Fibroblast of peridontal ligament (primary cell): ENCODE measurements at regions not wholly inside any gene's neighbourhood (a gene's known extent, or its start where the extent isn't known, plus 50 kb on each side); places are given as distances from the start of the nearest gene placed in this dataset.

Experiments used
- DNase-seq: peaks from one replicate; pipeline ENCODE4 v3.0.0-alpha.2; 2010; ENCODE audit errors: extremely low read depth

- no peak for DNase-seq
These were observed 109.5 kb upstream of the SLC28A3 start for GRCh38 chr9:84450029-84450428.

- no peak for DNase-seq
These were observed 116.0 kb upstream of the SLC28A3 start for GRCh38 chr9:84456527-84456926.

GRCh38 chr9:84460695-84461094, 120.1 kb upstream of the SLC28A3 start:
- no peak for DNase-seq

GRCh38 chr9:84463272-84463671, 122.7 kb upstream of the SLC28A3 start:
- no peak for DNase-seq

- DNase-seq = no peak
These were observed 126.2 kb upstream of the SLC28A3 start for GRCh38 chr9:84466580-84467285.

- DNase-seq = no peak
These were observed 131.3 kb upstream of the SLC28A3 start for GRCh38 chr9:84471816-84472215.

- no peak for DNase-seq
These were observed 138.4 kb upstream of the SLC28A3 start for GRCh38 chr9:84478996-84479395.

- no peak for DNase-seq
These were observed 139.5 kb upstream of the SLC28A3 start for GRCh38 chr9:84480071-84480470.

- DNase-seq = no peak
These were observed 140.7 kb upstream of the SLC28A3 start for GRCh38 chr9:84481231-84481630.

GRCh38 chr9:84481636-84482218, 141.2 kb upstream of the SLC28A3 start:
- no peak for DNase-seq

- DNase-seq = no peak
These were observed 142.0 kb upstream of the SLC28A3 start for GRCh38 chr9:84482607-84483006.

- DNase-seq = no peak
These were observed 143.6 kb upstream of the SLC28A3 start for GRCh38 chr9:84484172-84484571.

GRCh38 chr9:84485539-84485938, 145.0 kb upstream of the SLC28A3 start:
- no peak for DNase-seq

- DNase-seq = no peak
These were observed 146.1 kb upstream of the SLC28A3 start for GRCh38 chr9:84486663-84487062.

- DNase-seq = no peak
These were observed 149.8 kb upstream of the SLC28A3 start for GRCh38 chr9:84490206-84490841.

- DNase-seq = no peak
These were observed 150.3 kb upstream of the SLC28A3 start for GRCh38 chr9:84490842-84491325.

GRCh38 chr9:84492366-84493159, 152.0 kb upstream of the SLC28A3 start:
- no peak for DNase-seq

- DNase-seq = no peak
These were observed 152.9 kb upstream of the SLC28A3 start for GRCh38 chr9:84493284-84493947.

GRCh38 chr9:84499969-84500582, 159.5 kb upstream of the SLC28A3 start:
- DNase-seq = no peak

- no peak for DNase-seq
These were observed 160.3 kb upstream of the SLC28A3 start for GRCh38 chr9:84500826-84501225.

GRCh38 chr9:84501587-84501986, 161.0 kb upstream of the SLC28A3 start:
- DNase-seq = no peak
